ENCODE measurements at regions not wholly inside any gene's neighbourhood (a gene's known extent, or its start where the extent isn't known, plus 50 kb on each side); places are given as distances from the start of the nearest gene placed in this dataset.

DNA sequence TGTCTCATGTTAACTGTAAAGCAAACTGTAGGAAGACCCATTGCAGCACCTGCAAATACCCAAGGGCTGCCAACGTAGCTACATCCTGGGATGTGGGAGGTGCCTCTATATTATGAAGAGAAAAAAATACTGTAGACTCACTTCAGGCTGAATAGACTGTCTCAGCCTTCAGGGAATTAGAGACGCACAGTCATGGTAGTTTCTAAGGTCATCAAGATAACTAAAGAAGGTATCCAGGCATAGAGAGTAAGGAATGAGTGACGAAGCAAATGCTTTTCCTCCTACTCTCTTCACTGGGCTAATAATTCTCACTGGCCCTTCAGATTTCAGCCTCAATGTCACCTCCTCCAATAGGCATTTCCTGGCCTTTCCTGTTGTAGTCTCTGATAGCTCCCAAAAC, 121.6 kb upstream of the ECI2 start (continued):
- TF ChIP-seq TAF15 (IDR thresholded peaks at IDR 0.05; ENCODE audit: low read depth, low read length) = no peak
- peak; percentile 57; the same call in 1 of the 2 replicates for TF ChIP-seq ARID1B (IDR thresholded peaks at IDR 0.05)
- TF ChIP-seq, protein P1, sequence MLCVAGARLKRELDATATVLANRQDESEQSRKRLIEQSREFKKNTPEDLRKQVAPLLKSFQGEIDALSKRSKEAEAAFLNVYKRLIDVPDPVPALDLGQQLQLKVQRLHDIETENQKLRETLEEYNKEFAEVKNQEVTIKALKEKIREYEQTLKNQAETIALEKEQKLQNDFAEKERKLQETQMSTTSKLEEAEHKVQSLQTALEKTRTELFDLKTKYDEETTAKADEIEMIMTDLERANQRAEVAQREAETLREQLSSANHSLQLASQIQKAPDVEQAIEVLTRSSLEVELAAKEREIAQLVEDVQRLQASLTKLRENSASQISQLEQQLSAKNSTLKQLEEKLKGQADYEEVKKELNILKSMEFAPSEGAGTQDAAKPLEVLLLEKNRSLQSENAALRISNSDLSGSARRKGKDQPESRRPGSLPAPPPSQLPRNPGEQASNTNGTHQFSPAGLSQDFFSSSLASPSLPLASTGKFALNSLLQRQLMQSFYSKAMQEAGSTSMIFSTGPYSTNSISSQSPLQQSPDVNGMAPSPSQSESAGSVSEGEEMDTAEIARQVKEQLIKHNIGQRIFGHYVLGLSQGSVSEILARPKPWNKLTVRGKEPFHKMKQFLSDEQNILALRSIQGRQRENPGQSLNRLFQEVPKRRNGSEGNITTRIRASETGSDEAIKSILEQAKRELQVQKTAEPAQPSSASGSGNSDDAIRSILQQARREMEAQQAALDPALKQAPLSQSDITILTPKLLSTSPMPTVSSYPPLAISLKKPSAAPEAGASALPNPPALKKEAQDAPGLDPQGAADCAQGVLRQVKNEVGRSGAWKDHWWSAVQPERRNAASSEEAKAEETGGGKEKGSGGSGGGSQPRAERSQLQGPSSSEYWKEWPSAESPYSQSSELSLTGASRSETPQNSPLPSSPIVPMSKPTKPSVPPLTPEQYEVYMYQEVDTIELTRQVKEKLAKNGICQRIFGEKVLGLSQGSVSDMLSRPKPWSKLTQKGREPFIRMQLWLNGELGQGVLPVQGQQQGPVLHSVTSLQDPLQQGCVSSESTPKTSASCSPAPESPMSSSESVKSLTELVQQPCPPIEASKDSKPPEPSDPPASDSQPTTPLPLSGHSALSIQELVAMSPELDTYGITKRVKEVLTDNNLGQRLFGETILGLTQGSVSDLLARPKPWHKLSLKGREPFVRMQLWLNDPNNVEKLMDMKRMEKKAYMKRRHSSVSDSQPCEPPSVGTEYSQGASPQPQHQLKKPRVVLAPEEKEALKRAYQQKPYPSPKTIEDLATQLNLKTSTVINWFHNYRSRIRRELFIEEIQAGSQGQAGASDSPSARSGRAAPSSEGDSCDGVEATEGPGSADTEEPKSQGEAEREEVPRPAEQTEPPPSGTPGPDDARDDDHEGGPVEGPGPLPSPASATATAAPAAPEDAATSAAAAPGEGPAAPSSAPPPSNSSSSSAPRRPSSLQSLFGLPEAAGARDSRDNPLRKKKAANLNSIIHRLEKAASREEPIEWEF (CRISPR knock-in tag; IDR thresholded peaks at IDR 0.05) = no peak
- TF ChIP-seq RFX5 (IDR thresholded peaks at IDR 0.05; ENCODE audit: low read depth, low read length) = no peak
- no peak for TF ChIP-seq SMAD2 (IDR thresholded peaks at IDR 0.05; ENCODE audit: low read depth, low read length)
- no peak for TF ChIP-seq POLR2AphosphoS2 (IDR thresholded peaks at IDR 0.05; ENCODE audit: low read length)
- peak in 1 of 2 experiments; percentile 72; a peak in 2 of 4 replicates for TF ChIP-seq TEAD1 (CRISPR knock-in tag; IDR thresholded peaks at IDR 0.05)
- TF ChIP-seq, protein P2, sequence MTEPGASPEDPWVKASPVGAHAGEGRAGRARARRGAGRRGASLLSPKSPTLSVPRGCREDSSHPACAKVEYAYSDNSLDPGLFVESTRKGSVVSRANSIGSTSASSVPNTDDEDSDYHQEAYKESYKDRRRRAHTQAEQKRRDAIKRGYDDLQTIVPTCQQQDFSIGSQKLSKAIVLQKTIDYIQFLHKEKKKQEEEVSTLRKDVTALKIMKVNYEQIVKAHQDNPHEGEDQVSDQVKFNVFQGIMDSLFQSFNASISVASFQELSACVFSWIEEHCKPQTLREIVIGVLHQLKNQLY (CRISPR knock-in tag; conservative IDR thresholded peaks at IDR 0.05) = no peak
- TF ChIP-seq ZNF274 (IDR thresholded peaks at IDR 0.05; ENCODE audit: borderline replicate concordance, low read depth, low read length) = no peak
- no peak for TF ChIP-seq SRF (CRISPR knock-in tag; IDR thresholded peaks at IDR 0.05)
- no peak for TF ChIP-seq NELFE (IDR thresholded peaks at IDR 0.05; ENCODE audit: insufficient read depth, insufficient read length)
- TF ChIP-seq C11orf30 (IDR thresholded peaks at IDR 0.05; ENCODE audit: low read depth) = peak; percentile 90
- TF ChIP-seq, protein P3, sequence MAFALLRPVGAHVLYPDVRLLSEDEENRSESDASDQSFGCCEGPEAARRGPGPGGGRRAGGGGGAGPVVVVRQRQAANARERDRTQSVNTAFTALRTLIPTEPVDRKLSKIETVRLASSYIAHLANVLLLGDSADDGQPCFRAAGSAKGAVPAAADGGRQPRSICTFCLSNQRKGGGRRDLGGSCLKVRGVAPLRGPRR (CRISPR knock-in tag; IDR thresholded peaks at IDR 0.05) = no peak
- no peak for TF ChIP-seq ZNF146 (CRISPR knock-in tag; IDR thresholded peaks at IDR 0.05; ENCODE audit: unreplicated experiment)
- TF ChIP-seq SMAD4 (CRISPR knock-in tag; conservative IDR thresholded peaks at IDR 0.05) = peak; percentile 88
- no peak for TF ChIP-seq HNRNPLL (IDR thresholded peaks at IDR 0.05; ENCODE audit: low read depth, low read length, poor library complexity, severe bottlenecking)
- 0 out of 2 replicates have a peak, but pooled peaks have one; percentile 6 for TF ChIP-seq GATA2 (CRISPR knock-in tag; IDR thresholded peaks at IDR 0.05)
- no peak for TF ChIP-seq TBP (optimal IDR thresholded peaks at IDR 0.05; ENCODE audit: low read depth, low read length)
- TF ChIP-seq EWSR1 (IDR thresholded peaks at IDR 0.05; ENCODE audit: borderline replicate concordance, low read depth, partially characterized antibody) = no peak
- TF ChIP-seq, protein P4, sequence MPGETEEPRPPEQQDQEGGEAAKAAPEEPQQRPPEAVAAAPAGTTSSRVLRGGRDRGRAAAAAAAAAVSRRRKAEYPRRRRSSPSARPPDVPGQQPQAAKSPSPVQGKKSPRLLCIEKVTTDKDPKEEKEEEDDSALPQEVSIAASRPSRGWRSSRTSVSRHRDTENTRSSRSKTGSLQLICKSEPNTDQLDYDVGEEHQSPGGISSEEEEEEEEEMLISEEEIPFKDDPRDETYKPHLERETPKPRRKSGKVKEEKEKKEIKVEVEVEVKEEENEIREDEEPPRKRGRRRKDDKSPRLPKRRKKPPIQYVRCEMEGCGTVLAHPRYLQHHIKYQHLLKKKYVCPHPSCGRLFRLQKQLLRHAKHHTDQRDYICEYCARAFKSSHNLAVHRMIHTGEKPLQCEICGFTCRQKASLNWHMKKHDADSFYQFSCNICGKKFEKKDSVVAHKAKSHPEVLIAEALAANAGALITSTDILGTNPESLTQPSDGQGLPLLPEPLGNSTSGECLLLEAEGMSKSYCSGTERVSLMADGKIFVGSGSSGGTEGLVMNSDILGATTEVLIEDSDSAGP (CRISPR knock-in tag; IDR thresholded peaks at IDR 0.05) = no peak
- peak; percentile 89 for TF ChIP-seq FOXJ2 (tag; IDR thresholded peaks at IDR 0.05)

Measured in K562 (cell line).